A549 (cell line): ENCODE measurements at regions not wholly inside any gene's neighbourhood (a gene's known extent, or its start where the extent isn't known, plus 50 kb on each side); places are given as distances from the start of the nearest gene placed in this dataset.

ENCODE experiments used
- ATAC-seq, 2 experiments: fragments of 200-7000 bp in 1 of 2; fragments of >200 bp in 1 of 2; cut with Nextera tagmentation in 1 of 2; cut with Tn5 transposase in 1 of 2; 3 replicates each; pipeline versions ENCODE4 v1.8.0 to v1.9.1; 2018 to 2020; ENCODE audit warnings: mild to moderate bottlenecking in 1 of 2, moderate library complexity in 1 of 2
- CTCF ChIA-PET: fragments of 300-600 bp; sonication (Branson Sonifier 250); formaldehyde crosslinking; extraction: SDS; loops from one replicate; lab custom pipeline; 2021; ENCODE audit warnings: antibody characterized with exemption, inconsistent platforms; lab: Yijun Ruan, JAX
- POLR2A ChIA-PET: fragments of 350-600 bp; formaldehyde crosslinking; extraction: SDS; loops from one replicate; lab custom pipeline; 2021; ENCODE audit warnings: antibody characterized with exemption, inconsistent platforms; lab: Yijun Ruan, JAX
- DNase-seq, 2 experiments: peaks; one replicate each; pipeline versions ENCODE4 v3.0.0 to v3.0.0-alpha.2; 2011 to 2016; ENCODE audit warnings: low read depth in 1 of 2, low spot score in 1 of 2
- FAIRE-seq: peaks from 2 replicates; lab custom pipeline; 2011; peaks lifted over from hg19 to GRCh38; lab: Jason Lieb, UNC
- H3K27ac ChIP-seq, 2 experiments: fragments of >200 bp; sonication (Bioruptor Twin); formaldehyde crosslinking; 3 replicates each; pipeline ENCODE4 v1.5.1; 2016 to 2017
- H3K4me1 ChIP-seq: fragments of >200 bp; sonication (Bioruptor Twin); formaldehyde crosslinking; 3 replicates; pipeline ENCODE4 v1.6.1; 2016
- H3K4me2 ChIP-seq: fragments of >200 bp; sonication (Bioruptor Twin); formaldehyde crosslinking; 3 replicates; pipeline ENCODE4 v1.6.1; 2016
- H3K4me3 ChIP-seq: fragments of >200 bp; sonication (Bioruptor Twin); formaldehyde crosslinking; 3 replicates; pipeline ENCODE4 v1.5.1; 2016
- H3K9me3 ChIP-seq: fragments of >200 bp; sonication (Bioruptor Twin); formaldehyde crosslinking; 3 replicates; pipeline ENCODE4 v1.6.1; 2016
- ATOH8 ChIP-seq: fragments of 250-450 bp; sonication (Bioruptor Pico); IDR thresholded peaks from 2 replicates; pipeline ENCODE4 v1.5.0; 2020; ENCODE audit warnings: low read depth, mild to moderate bottlenecking, moderate library complexity
- BCL3 ChIP-seq: fragments of >200 bp; sonication (Bioruptor Twin); formaldehyde crosslinking; IDR thresholded peaks from 3 replicates; pipeline ENCODE4 v1.6.1; 2016
- CBX8 ChIP-seq: fragments of 200-600 bp; sonication (generic); IDR thresholded peaks from 2 replicates; pipeline ENCODE4 v1.6.1; 2016
- CEBPB ChIP-seq, 2 experiments: fragments of >200 bp in 1 of 2; sonication (Bioruptor Twin) in 1 of 2; formaldehyde crosslinking in 1 of 2; IDR thresholded peaks; 2 replicates each; pipeline ENCODE4 v1.6.1; 2012 to 2016
- CHD4 ChIP-seq: fragments of 200-600 bp; sonication (generic); IDR thresholded peaks from 2 replicates; pipeline ENCODE4 v1.6.1; 2016; ENCODE audit warnings: antibody characterized with exemption, mild to moderate bottlenecking, borderline replicate concordance
- E2F6 ChIP-seq: IDR thresholded peaks from 2 replicates; pipeline ENCODE4 v1.6.1; 2012; ENCODE audit warnings: low read depth, borderline replicate concordance
- ESRRA ChIP-seq: fragments of 150-350 bp; IDR thresholded peaks from 2 replicates; pipeline ENCODE4 v1.6.1; 2014; ENCODE audit warnings: mild to moderate bottlenecking, low read length, borderline replicate concordance
- FOSL2 ChIP-seq, 2 experiments: fragments of 450-650 bp in 1 of 2; fragments of >200 bp in 1 of 2; sonication (Bioruptor Twin) in 1 of 2; formaldehyde crosslinking; IDR thresholded peaks; 2 replicates each; pipeline versions ENCODE4 v1.5.0 to v1.6.1; 2016 to 2020; ENCODE audit warnings: mild to moderate bottlenecking in 1 of 2, moderate library complexity in 1 of 2
- HDAC2 ChIP-seq: fragments of 200-600 bp; sonication (generic); IDR thresholded peaks from 2 replicates; pipeline ENCODE4 v1.6.1; 2016
- HES2 ChIP-seq: fragments of >200 bp; sonication (Bioruptor Twin); formaldehyde crosslinking; IDR thresholded peaks from 2 replicates; pipeline ENCODE4 v1.6.1; 2016
- HOXA7 ChIP-seq: fragments of 250-450 bp; sonication (Bioruptor Pico); IDR thresholded peaks from 2 replicates; pipeline ENCODE4 v1.5.0; 2020; ENCODE audit warnings: mild to moderate bottlenecking, moderate library complexity
- JUN ChIP-seq, 2 experiments: fragments of >200 bp; sonication (Bioruptor Twin); formaldehyde crosslinking; IDR thresholded peaks; 2 replicates in 1 of 2; 3 replicates in 1 of 2; pipeline ENCODE4 v1.6.1; 2016 to 2017
- JUNB ChIP-seq: fragments of >200 bp; sonication (Bioruptor Twin); formaldehyde crosslinking; IDR thresholded peaks from 2 replicates; pipeline ENCODE4 v1.6.1; 2016
- KDM1A ChIP-seq: fragments of 200-600 bp; sonication (generic); IDR thresholded peaks from 2 replicates; pipeline ENCODE4 v1.6.1; 2016; ENCODE audit warnings: low read depth, mild to moderate bottlenecking
- MAFK ChIP-seq: fragments of 450-650 bp; IDR thresholded peaks from 2 replicates; pipeline ENCODE4 v1.6.1; 2014; ENCODE audit not compliant: partially characterized antibody
- NFE2L2 ChIP-seq: fragments of 150-350 bp; conservative IDR thresholded peaks from 2 replicates; pipeline ENCODE4 v1.6.1; 2014; ENCODE audit warnings: low read length
- PBX3 ChIP-seq: IDR thresholded peaks from 2 replicates; pipeline ENCODE4 v1.6.1; 2012
- REST ChIP-seq: fragments of 200-600 bp; sonication (generic); IDR thresholded peaks from 2 replicates; pipeline ENCODE4 v1.6.1; 2016; ENCODE audit warnings: antibody characterized with exemption, mild to moderate bottlenecking, moderate library complexity
- RNF2 ChIP-seq: fragments of 200-600 bp; sonication (generic); IDR thresholded peaks from 2 replicates; pipeline ENCODE4 v1.6.1; 2016; ENCODE audit warnings: low read depth, mild to moderate bottlenecking, antibody characterized with exemption, moderate library complexity, borderline replicate concordance
- TP53 ChIP-seq: fragments of 250-450 bp; sonication (Bioruptor Pico); IDR thresholded peaks from 2 replicates; pipeline ENCODE4 v1.5.0; 2021; ENCODE audit warnings: mild to moderate bottlenecking, moderate library complexity
- ZSCAN20 ChIP-seq: fragments of 250-450 bp; sonication (Bioruptor Pico); IDR thresholded peaks from 2 replicates; pipeline ENCODE4 v1.8.0; 2022; ENCODE audit warnings: mild to moderate bottlenecking, moderate library complexity
- WGBS: methylation state at CpG from one replicate; pipeline ENCODE4 v1.1.6; 2017; ENCODE audit errors: missing lambda C conversion rate; 5-methylcytosine and 5-hydroxymethylcytosine counted together

- no peak for TF ChIP-seq ESRRA
These were observed 64.5 kb upstream of the MED4 start (continued) for GRCh38 chr13:48159401-48159800.

GRCh38 chr13:48158915-48159314, 64.0 kb upstream of the MED4 start:
- Histone ChIP-seq H3K27ac (peak overlapping the region in 1 of 2 experiments; percentile 74; a peak in 3 of 6 replicates), H3K4me2 (no peak overlapping the region; the same call in 2 of the 3 replicates), H3K9me3 (no peaks in the 10 kb centered on the region), H3K4me3 (no peak overlapping the region), H3K4me1 (peaks cover 49% of the 10 kb centered on the region)
- ATAC-seq, result no peak
- TF ChIP-seq JUNB, result no peak
- TF ChIP-seq ATOH8 (CRISPR knock-in tag), result no peak
- no peak for TF ChIP-seq TP53 (CRISPR knock-in tag)
- no peak for TF ChIP-seq PBX3
- no peak for TF ChIP-seq CHD4
- TF ChIP-seq REST, result no peak
- TF ChIP-seq CEBPB (IDR thresholded peaks at IDR 0.05), result no peak
- no peak for TF ChIP-seq RNF2
- no peak for TF ChIP-seq CBX8
- no peak for TF ChIP-seq ZSCAN20 (CRISPR knock-in tag)
- TF ChIP-seq HDAC2, result no peak
- TF ChIP-seq HES2, result no peak
- no peak for TF ChIP-seq E2F6
- TF ChIP-seq JUN (IDR thresholded peaks at IDR 0.05), result no peak
- TF ChIP-seq HOXA7, result no peak
- TF ChIP-seq FOSL2 (IDR thresholded peaks at IDR 0.05), result no peak
- no peak for TF ChIP-seq FOSL2 (CRISPR knock-in tag; IDR thresholded peaks at IDR 0.05)
- TF ChIP-seq MAFK, result no peak
- no peak for TF ChIP-seq BCL3
- no peak for TF ChIP-seq KDM1A
- TF ChIP-seq NFE2L2, result no peak
- ChIA-PET CTCF (interaction anchor here (0.6 kb wide), 1 partner anchor 1331 kb away, joined by 3 read pairs; no protein-coding TSS in a partner anchor), POLR2A (no interaction called here)
- 91% methylated on average over 3 of the region's 3 CpGs for WGBS
- no peak for FAIRE-seq
- no peak for DNase-seq
